C4-2B (cell line): ENCODE measurements at regions not wholly inside any gene's neighbourhood (a gene's known extent, or its start where the extent isn't known, plus 50 kb on each side); places are given as distances from the start of the nearest gene placed in this dataset.

Experiments
- H3K27ac ChIP-seq: fragments of 450-650 bp; 2 replicates; pipeline ENCODE4 v1.5.1; 2017
- ZFX ChIP-seq: fragments of 450-650 bp; IDR thresholded peaks from 2 replicates; pipeline ENCODE4 v1.6.1; 2017
- TF ChIP-seq, protein P1 (sequence below): fragments of 450-650 bp; conservative IDR thresholded peaks from 2 replicates; pipeline ENCODE4 v1.5.1; 2017; ENCODE audit warnings: mild to moderate bottlenecking

GRCh38 chr5:160950311-160950710 lies 98.3 kb upstream of the ATP10B start:
- no peak overlapping the region for H3K27ac ChIP-seq
- no peak for TF ChIP-seq ZFX
- TF ChIP-seq, protein P1, sequence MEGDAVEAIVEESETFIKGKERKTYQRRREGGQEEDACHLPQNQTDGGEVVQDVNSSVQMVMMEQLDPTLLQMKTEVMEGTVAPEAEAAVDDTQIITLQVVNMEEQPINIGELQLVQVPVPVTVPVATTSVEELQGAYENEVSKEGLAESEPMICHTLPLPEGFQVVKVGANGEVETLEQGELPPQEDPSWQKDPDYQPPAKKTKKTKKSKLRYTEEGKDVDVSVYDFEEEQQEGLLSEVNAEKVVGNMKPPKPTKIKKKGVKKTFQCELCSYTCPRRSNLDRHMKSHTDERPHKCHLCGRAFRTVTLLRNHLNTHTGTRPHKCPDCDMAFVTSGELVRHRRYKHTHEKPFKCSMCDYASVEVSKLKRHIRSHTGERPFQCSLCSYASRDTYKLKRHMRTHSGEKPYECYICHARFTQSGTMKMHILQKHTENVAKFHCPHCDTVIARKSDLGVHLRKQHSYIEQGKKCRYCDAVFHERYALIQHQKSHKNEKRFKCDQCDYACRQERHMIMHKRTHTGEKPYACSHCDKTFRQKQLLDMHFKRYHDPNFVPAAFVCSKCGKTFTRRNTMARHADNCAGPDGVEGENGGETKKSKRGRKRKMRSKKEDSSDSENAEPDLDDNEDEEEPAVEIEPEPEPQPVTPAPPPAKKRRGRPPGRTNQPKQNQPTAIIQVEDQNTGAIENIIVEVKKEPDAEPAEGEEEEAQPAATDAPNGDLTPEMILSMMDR, result no peak

DNA sequence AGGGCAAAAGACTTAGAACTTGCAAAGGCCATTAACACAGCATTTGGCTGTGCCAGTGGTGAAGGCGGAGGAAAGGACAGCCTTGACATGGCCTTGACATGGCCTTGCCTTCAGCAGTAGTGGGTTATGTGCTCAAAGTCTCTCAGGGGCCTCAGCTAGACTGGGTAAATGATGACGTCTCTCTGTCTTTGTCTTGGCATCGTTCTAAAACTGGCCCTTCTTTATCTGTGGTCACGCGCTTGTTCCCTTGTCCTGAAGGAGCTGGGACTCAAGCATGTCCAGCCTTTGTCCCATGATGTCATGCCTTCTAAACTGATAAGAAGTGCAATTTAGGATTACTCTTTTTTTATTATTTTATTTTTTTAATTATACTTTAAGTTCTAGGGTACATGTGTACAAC lies 88.7 kb upstream of the ATP10B start:
- no peak overlapping the region for H3K27ac ChIP-seq
- TF ChIP-seq, protein P1, result no peak
- TF ChIP-seq ZFX, result no peak

DNA sequence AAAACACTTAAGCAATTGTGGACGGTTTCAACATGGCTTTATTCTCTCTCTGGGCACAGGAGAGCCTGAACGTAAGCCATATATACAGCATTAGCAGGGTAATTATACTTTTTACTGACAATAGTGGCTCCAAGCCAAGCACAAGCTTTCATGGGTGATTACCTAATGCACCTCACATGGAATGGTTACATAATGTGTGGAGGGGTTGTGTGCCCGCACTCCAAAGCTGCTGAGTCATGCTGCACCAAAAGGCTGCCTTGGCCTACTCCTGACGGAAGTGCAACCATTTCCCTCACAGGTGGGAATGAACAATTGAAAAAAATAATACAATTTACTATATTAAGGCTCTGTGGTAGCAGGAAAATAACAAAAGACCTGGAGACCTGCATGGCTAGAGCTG lies 86.5 kb upstream of the ATP10B start:
- H3K27ac ChIP-seq, result no peak overlapping the region
- TF ChIP-seq, protein P1, result no peak
- no peak for TF ChIP-seq ZFX

DNA sequence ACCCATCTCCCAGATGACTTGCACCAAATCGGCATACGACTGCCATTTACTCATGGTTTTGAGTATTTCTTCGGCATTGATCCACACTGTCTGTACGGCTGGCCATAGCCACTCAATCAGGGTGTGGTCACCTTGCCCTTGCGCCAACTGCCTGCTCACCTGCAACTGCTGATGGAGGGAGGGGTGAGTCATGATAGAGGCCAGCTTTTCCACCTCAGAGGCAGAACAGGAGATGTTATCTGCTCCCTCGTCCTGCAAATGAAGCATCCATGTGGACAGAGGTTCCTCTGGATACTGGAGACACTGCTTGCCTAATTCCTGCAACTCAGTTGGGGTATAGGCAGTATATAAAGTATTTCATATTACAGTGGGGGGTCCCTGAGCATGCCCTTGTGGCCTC lies 85.6 kb upstream of the ATP10B start:
- TF ChIP-seq, protein P1, result no peak
- TF ChIP-seq ZFX, result no peak

GRCh38 chr5:160935776-160936175 lies 83.8 kb upstream of the ATP10B start:
- TF ChIP-seq, protein P1, result no peak
- TF ChIP-seq ZFX, result no peak
- no peak overlapping the region for H3K27ac ChIP-seq

More for the DNA sequence above, 85.6 kb upstream of the ATP10B start:
- H3K27ac ChIP-seq, result no peak overlapping the region

GRCh38 chr5:160931283-160931682 lies 79.3 kb upstream of the ATP10B start:
- TF ChIP-seq, protein P1, result no peak
- TF ChIP-seq ZFX, result no peak
- H3K27ac ChIP-seq, result no peak overlapping the region

- no peak overlapping the region for H3K27ac ChIP-seq
- no peak for TF ChIP-seq ZFX
- TF ChIP-seq, protein P1, result no peak
These were observed 78.4 kb upstream of the ATP10B start for GRCh38 chr5:160930406-160930805.
